DND-41 (cell line): ENCODE measurements at regions not wholly inside any gene's neighbourhood (a gene's known extent, or its start where the extent isn't known, plus 50 kb on each side); places are given as distances from the start of the nearest gene placed in this dataset.

ENCODE experiments used
- ATAC-seq: fragments of 200-7000 bp; cut with Tn5 transposase; 3 replicates; pipeline ENCODE4 v1.9.1; 2021; ENCODE audit warnings: low read depth; ENCODE audit not compliant: insufficient read depth
- DNase-seq: peaks from one replicate; pipeline ENCODE4 v3.0.0-alpha.2; 2020
- H2AFZ ChIP-seq: 2 replicates; pipeline ENCODE4 v1.6.0; 2012; ENCODE audit warnings: low read depth, low read length
- H3K27ac ChIP-seq: 2 replicates; pipeline ENCODE4 v1.5.1; 2012; ENCODE audit warnings: low read length, inconsistent platforms
- H3K27me3 ChIP-seq: fragments of 200-600 bp; sonication (generic); 2 replicates; pipeline ENCODE4 v1.6.0; 2012; ENCODE audit warnings: low read length, mild to moderate bottlenecking, inconsistent platforms; ENCODE audit not compliant: insufficient read depth, poor library complexity
- H3K36me3 ChIP-seq: 2 replicates; pipeline ENCODE4 v1.5.1; 2012; ENCODE audit warnings: low read length, inconsistent platforms; ENCODE audit not compliant: insufficient read depth
- H3K4me1 ChIP-seq: 2 replicates; pipeline ENCODE4 v1.5.1; 2012; ENCODE audit warnings: mild to moderate bottlenecking, low read length; ENCODE audit not compliant: insufficient read depth
- H3K4me2 ChIP-seq: 2 replicates; pipeline ENCODE4 v1.6.0; 2012; ENCODE audit warnings: mild to moderate bottlenecking, moderate library complexity, low read length, inconsistent platforms; ENCODE audit not compliant: insufficient read depth
- H3K4me3 ChIP-seq, 2 experiments: fragments of 200-600 bp in 1 of 2; shearing (Covaris generic) in 1 of 2; 2 replicates each; pipeline ENCODE4 v1.5.1; 2012 to 2016; ENCODE audit warnings: inconsistent platforms in 2 of 2, low read length in 2 of 2, mild to moderate bottlenecking in 2 of 2, low read depth in 1 of 2, moderate library complexity in 1 of 2
- H3K79me2 ChIP-seq: 2 replicates; pipeline ENCODE4 v1.6.0; 2012; ENCODE audit warnings: low read length, inconsistent platforms; ENCODE audit not compliant: insufficient read depth
- H3K9ac ChIP-seq: 2 replicates; pipeline ENCODE4 v1.6.0; 2012; ENCODE audit warnings: low read depth, mild to moderate bottlenecking, inconsistent platforms, low read length, moderate library complexity
- H3K9me3 ChIP-seq: 2 replicates; pipeline ENCODE4 v1.5.1; 2012; ENCODE audit warnings: low read length, moderate library complexity, mild to moderate bottlenecking, inconsistent platforms; ENCODE audit not compliant: insufficient read depth, severe bottlenecking
- H4K20me1 ChIP-seq: 2 replicates; pipeline ENCODE4 v1.6.0; 2012; ENCODE audit warnings: low read length; ENCODE audit not compliant: insufficient read depth
- CTCF ChIP-seq: IDR thresholded peaks from 2 replicates; pipeline ENCODE4 v1.5.1; 2012; ENCODE audit warnings: borderline replicate concordance, low read length, moderate library complexity, mild to moderate bottlenecking; ENCODE audit not compliant: poor library complexity, severe bottlenecking; ENCODE audit errors: extremely low read depth
- EZH2 ChIP-seq: IDR thresholded peaks from 3 replicates; pipeline ENCODE4 v1.6.1; 2012; ENCODE audit warnings: borderline replicate concordance, low read depth, mild to moderate bottlenecking, moderate library complexity, low read length, inconsistent platforms; ENCODE audit not compliant: severe bottlenecking

GRCh38 chr6:6870921-6871320 is 236.8 kb upstream of the RREB1 start:
- H3K9me3 ChIP-seq = no peaks in the 10 kb centered on the region
- H4K20me1 ChIP-seq = no peaks in the 10 kb centered on the region
- no peak overlapping the region for H2AFZ ChIP-seq
- H3K9ac ChIP-seq = no peak overlapping the region
- no peaks in the 10 kb centered on the region for H3K79me2 ChIP-seq
- ATAC-seq (no peak), DNase-seq (no peak)
- H3K4me1 ChIP-seq = no peaks in the 10 kb centered on the region
- H3K36me3 ChIP-seq = no peaks in the 10 kb centered on the region
- no peak overlapping the region for H3K4me3 ChIP-seq
- TF ChIP-seq CTCF (no peak), EZH2 (no peak)
- H3K27ac ChIP-seq = no peak overlapping the region
- no peak overlapping the region for H3K4me2 ChIP-seq
- H3K27me3 ChIP-seq = no peaks in the 10 kb centered on the region

GRCh38 chr6:6872459-6873344 is 235.1 kb upstream of the RREB1 start:
- Histone ChIP-seq H4K20me1 (no peaks in the 10 kb centered on the region), H3K9me3 (no peaks in the 10 kb centered on the region), H3K79me2 (no peaks in the 10 kb centered on the region), H3K4me1 (no peaks in the 10 kb centered on the region), H3K36me3 (no peaks in the 10 kb centered on the region), H3K27ac (no peak overlapping the region), H2AFZ (no peak overlapping the region), H3K9ac (no peak overlapping the region), H3K4me2 (no peak overlapping the region), H3K27me3 (no peaks in the 10 kb centered on the region), H3K4me3 (no peak overlapping the region)
- TF ChIP-seq CTCF = no peak
- ATAC-seq (no peak), DNase-seq (no peak)

- H3K9ac ChIP-seq = no peak overlapping the region
These were observed 234.0 kb upstream of the RREB1 start for GRCh38 chr6:6873778-6874177.

More at GRCh38 chr6:6873778-6874177, 234.0 kb upstream of the RREB1 start:
- TF ChIP-seq CTCF (no peak), EZH2 (no peak)
- no peaks in the 10 kb centered on the region for H4K20me1 ChIP-seq
- H3K4me3 ChIP-seq = no peak overlapping the region
- no peaks in the 10 kb centered on the region for H3K27me3 ChIP-seq
- ATAC-seq = no peak
- no peaks in the 10 kb centered on the region for H3K9me3 ChIP-seq
- H3K27ac ChIP-seq = no peak overlapping the region
- H2AFZ ChIP-seq = no peak overlapping the region
- H3K4me1 ChIP-seq = peaks cover 2% of the 10 kb centered on the region; the same call in 1 of the 2 replicates
- no peak for DNase-seq
- no peaks in the 10 kb centered on the region for H3K79me2 ChIP-seq
- no peak overlapping the region for H3K4me2 ChIP-seq
- no peaks in the 10 kb centered on the region for H3K36me3 ChIP-seq
